NCI-H2227 (cell line): ENCODE measurements at regions not wholly inside any gene's neighbourhood (a gene's known extent, or its start where the extent isn't known, plus 50 kb on each side); places are given as distances from the start of the nearest gene placed in this dataset.
"Not testable (repeated sequence)": the region's sequence is repeated elsewhere in the genome, so short reads cannot be mapped to it uniquely, and the experiment has no call there.

Experiments
- DNase-seq: peaks from one replicate; lab custom pipeline; 2025; ENCODE audit not compliant: unreplicated experiment; lab: John Stamatoyannopoulos, UW

- DNase-seq = no peak
Measured at GRCh38 chrX:21207080-21207479, 167.1 kb upstream of the CNKSR2 start.

GRCh38 chrX:21219208-21219607 is 155.0 kb upstream of the CNKSR2 start:
- not testable (repeated sequence) for DNase-seq

- no peak for DNase-seq
Measured at GRCh38 chrX:21225643-21226042, 148.6 kb upstream of the CNKSR2 start.

GRCh38 chrX:21228974-21229373 is 145.2 kb upstream of the CNKSR2 start:
- DNase-seq = not testable (repeated sequence)

GRCh38 chrX:21255032-21255618 is 119.1 kb upstream of the CNKSR2 start:
- no peak for DNase-seq

GRCh38 chrX:21266949-21267348 is 107.3 kb upstream of the CNKSR2 start:
- no peak for DNase-seq

DNA sequence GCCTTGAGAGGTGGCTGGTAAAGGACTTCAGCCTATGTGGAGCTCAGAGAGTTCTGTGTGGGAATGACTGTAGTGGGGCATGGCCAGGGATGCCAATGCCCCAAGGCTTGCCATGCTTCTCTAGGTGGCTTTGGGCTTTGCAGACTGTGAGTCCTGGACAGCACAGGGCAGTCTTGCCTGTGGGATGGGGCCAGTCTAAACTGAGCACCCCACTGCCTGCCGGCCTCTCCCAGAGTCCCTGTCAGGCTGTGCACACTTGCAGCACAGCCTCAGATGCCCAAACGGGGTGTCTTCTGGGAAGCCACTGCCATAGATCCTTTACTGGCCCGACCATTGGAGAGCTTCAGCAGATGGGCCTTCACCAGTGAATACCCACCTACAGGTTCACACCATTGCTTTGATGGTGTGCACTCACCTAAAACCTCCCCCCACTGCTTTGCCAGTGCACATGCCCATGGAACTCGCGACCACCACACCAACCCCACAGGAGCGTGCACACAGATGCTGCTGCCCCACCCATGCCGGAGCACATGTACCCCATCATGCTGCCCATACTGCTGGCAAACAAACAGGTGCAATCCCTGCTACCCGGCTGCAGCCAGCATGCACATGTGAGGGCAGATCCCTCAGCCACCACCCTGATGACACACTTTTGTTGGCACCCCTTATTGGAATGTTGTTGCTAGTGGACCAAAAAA is 97.3 kb upstream of the CNKSR2 start:
- no peak for DNase-seq

- DNase-seq = no peak
Measured at GRCh38 chrX:21289232-21289631, 85.0 kb upstream of the CNKSR2 start.

- no peak for DNase-seq
Measured at GRCh38 chrX:21295246-21295820, 78.9 kb upstream of the CNKSR2 start.

DNA sequence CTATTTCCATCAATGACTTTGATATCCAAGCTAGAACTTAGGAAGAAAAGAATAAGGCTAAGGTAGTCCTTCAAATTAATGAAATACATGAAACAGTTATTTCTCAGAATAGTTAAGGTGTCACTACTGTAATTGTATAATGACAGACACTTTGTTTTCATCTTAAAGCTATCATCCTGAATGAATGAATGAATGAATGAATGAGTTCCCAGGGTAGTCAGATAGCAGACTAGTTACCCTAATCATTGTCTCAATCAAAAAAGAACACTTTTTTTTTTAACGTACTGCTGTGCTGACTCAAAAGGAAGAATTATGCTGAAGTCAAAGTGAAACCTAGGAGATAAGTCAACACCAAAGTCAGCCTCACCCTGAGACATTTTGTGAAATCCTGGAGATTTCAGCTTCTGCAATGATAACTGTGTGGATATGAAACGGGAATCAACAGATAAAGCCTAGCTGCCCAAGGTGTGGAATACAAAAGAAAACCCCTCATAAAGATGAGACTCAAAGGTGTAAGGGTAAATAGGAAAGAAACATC is 68.3 kb upstream of the CNKSR2 start:
- DNase-seq = no peak

DNA sequence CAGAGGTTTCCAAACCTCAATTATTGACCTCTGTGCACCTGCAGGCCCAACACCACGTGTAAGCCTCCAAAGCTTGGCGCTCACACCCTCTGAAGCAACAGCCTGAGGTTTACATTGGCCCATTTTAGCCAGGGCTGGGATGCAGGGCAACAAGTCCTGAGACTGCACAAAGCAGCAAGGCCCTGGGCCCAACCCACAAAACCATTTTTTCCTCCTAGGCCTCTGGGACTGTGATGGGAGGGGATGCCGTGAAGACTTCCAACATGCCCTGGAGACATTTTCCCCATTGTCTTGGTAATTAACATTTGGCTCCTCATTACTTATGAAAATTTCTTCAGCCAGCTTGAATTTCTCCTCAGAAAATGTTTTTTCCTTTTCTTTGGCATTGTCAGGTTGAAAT is 54.9 kb upstream of the CNKSR2 start:
- DNase-seq = no peak
